HG02840 (cell line): ENCODE measurements at regions not wholly inside any gene's neighbourhood (a gene's known extent, or its start where the extent isn't known, plus 50 kb on each side); places are given as distances from the start of the nearest gene placed in this dataset.
"Not testable (repeated sequence)": the region's sequence is repeated elsewhere in the genome, so short reads cannot be mapped to it uniquely, and the experiment has no call there.

ENCODE experiments used
- ATAC-seq: cut with Tn5 transposase; IDR thresholded peaks from one replicate; pipeline ENCODE4 v1.9.1; 2021; ENCODE audit warnings: mild to moderate bottlenecking, moderate library complexity, moderate number of reproducible peaks; ENCODE audit not compliant: unreplicated experiment, low FRiP score

DNA sequence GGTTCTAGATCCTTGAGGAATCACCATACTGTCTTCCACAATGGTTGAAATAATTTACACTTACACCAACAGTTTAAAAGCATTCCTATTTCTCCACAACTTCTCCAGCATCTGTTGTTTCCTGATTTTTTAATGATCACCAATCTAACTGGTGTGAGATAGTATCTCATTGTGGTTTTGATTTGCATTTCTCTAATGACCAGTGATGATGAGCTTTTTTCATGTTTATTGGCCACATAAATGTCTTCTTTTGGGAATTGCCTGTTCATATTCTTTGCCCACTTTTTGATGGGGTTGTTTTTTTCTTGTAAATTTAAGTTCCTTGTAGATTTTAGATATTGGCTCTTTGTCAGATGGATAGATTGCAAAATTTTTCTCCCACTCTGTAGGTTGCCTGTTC is 138.2 kb downstream of the CXCL12 start:
- not testable (repeated sequence) for ATAC-seq

DNA sequence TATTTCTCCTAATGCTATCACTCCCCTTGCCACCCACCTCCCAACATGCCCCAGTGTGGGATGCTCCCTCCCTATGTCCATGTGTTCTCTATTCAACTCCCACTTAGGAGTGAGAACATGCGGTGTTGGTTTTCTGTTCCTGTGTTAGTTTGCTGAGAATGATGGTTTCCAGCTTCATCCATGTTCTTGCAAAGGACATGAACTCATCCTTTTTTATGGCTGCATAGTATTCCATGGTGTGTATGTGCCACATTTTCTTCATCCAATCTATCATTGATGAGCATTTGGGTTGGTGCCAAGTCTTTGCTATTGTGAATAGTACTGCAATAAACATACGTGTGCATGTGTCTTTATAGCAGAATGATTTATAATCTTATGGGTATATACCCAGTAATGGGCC is 138.6 kb downstream of the CXCL12 start:
- not testable (repeated sequence) for ATAC-seq

DNA sequence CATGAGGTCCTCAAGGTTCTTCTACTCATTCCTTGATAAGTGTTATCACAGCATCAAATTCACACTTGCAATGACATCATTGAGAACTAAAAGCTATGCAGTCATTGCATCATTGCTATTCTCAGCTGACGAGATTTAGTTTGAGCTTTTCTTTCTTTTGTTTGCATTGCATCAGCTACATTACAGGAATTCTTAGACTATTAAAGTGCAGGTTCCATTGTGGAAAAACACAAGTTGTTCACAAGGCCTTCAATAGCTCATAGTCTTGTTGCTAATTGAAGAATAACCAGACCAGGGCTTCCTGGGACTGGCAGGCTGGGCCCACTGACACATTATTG is 139.3 kb downstream of the CXCL12 start:
- no peak for ATAC-seq

DNA sequence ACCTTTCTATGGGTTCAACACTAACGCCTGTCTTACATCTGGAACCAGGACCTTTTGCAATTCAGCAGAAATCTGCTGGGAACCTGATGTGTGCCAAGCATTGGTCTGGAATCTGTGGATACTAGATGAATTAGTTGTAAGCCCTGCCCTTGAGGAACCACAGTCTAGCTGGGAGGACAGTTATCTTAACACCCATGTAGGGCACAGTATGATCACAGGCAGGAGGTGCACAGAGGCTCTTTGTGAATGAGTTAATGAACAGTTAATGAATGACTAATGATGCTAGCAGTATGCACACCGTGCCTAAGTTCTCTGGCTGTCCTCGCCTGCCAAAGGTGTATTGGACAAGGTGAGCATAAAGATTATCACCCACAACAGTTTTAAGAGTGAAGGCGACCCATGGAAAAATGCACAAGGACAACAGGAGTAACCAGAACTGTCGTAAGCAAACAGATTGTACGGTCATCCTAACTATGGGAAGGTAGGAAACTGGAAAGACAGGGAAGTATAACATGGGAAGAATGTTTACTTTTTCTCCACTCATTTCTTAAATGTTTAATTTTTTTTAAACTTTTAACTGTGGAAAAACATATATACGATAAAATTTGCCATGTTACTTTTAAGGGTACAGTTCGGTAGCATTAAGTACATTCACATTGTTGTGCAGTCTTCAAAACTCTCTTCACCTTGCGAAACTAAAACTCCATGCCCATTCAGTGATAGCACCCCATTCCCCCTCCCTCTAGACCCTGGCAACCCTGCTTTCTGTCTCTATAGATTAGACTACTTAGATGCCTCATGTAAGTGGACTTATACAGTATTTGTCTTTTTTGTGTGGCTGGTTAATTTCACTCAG is 139.9 kb downstream of the CXCL12 start:
- ATAC-seq, result no peak

DNA sequence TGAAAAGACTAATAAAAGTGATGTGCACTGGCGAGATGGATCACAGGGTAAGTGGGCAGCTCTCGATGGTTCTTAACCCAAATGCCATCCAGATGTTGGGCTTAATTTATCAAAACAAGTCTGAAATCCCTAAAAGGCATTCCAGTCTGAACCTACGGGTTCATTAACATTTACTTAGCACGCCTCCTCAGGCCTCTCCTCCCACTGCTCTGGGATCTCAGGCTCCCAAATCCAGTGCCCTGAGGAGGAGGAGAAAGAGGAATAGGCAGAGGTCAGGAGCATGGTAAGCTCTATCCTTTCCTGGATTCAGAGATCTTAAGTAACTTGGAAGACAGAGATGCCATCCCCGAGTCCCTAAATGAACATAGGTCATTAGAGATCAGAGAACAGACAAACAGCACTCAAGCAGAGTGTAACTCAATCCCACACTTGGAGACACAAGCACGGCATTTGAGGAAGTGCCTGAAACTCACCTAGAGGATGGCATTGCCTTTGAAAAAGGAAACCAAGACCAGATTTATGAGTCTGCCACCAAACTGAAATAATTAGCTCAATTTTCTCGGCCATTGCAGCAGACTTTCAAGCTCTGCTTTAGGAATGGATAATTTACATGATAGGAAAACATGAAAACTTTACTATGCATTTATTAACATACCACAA is 140.9 kb downstream of the CXCL12 start:
- no peak for ATAC-seq

DNA sequence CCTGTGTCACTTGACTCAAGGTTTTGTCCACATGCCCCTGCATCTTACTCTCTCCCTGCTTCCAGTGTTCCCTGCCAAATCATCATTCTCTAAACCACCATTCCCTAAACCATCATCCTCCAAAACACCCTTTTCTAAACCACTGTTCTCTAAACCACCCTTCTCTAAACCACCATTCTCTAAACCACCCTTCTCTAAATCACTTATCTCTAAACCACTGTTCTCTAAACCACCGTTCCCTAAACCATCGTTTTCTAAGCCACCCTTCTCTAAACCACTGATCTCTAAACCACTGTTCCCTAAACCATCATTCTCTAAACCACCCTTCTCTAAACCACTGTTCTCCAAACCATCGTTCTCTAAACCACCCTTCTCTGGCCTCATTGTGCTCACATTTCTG is 142.1 kb downstream of the CXCL12 start:
- ATAC-seq, result no peak

DNA sequence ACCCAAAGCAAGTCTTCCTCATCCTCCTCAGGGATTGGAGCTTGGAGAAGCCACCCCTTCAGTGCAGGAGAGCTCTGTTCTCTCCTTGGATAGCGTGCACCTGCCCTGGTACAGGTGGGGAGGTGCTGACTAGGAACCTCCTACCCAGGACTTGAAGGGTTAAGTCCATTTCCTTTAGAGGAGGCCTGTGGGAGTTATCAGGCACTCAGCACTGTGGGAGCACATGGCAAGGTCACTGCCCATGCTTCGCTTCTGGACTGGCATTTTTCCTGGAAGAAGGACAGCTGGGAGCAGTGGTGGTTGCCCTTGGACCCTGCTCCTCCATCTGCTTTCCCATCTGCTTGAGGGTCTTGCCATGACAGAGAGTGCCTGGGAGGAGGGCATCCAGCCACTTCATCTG is 142.8 kb downstream of the CXCL12 start:
- no peak for ATAC-seq

DNA sequence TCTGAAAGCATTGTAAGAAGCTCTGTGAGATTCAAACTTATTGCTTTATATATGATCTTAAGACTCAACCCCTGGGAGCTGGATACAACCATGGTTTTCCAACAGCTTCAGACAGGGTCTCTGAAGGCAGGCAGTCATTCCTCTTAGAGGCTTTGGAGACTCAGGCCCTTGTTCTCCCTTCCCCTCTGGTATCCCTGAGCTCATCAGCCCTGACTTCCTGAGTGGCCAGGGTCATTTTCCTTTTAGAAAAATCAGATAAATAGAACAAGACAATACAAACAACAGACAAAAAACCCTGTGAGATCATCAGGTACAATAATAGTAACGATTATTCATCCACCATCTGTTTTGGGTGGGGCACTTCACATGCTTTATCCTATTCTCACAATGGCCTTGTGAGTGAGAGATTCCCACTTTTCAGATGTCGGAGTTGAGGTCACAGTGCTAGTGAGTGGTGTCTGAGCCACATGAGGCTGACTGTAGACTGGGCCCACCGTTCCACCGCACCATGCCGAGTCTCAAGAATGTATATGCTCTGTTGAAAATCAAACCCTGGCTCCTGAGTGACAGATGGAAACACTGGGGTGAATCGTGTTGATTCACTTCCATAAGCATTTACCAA is 144.2 kb downstream of the CXCL12 start:
- ATAC-seq, result no peak

DNA sequence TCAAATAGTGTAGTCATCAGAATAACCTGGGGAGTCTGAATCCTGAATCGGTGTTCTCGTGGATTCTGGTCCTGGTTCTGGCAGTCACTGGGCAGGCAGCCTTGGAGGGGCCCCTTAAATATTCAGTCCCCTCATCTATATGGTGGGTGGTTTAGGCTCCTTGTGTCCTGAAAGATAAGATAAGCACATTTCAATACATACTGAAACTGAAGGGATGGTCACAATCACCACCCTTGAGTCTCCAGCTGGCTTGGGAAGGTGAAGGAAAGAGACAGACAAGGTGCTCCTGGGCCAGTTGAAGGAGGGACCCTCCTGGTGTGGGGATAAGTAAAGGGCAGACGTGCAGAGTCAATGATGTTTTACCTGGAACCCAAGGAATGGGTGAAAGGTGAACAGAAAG is 146.7 kb downstream of the CXCL12 start:
- no peak for ATAC-seq

DNA sequence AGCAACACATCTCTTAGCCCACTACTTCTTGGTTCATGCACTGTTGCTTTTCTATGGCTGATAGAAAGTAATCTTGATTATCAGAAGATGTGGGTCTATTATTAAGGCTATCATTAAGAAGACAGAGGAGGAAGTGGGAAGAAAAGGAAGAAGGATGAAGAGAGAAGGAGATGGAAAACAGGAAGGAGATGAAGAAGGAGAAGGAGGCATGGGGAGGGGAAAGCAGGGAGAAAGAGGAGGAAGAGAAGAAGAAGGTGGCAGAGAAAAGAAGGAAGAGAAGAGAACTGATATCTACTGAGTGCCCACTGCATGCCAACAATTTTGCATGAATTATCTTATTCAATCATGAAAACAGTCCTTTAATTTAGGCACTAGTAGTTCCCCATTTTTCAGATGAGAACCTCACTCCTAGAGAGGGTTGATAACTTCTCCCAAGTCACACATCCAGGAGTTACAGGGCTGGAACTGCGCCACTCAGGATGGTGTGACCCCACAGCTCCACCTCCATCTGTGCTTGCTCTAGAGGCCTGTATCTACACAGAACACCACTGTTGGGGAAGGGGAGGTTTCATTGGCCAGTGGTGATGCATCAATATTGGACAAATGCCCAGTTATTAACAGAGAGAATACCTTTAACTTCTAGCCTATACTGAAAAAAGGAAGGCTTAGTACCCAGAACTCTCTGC is 147.4 kb downstream of the CXCL12 start:
- no peak for ATAC-seq

DNA sequence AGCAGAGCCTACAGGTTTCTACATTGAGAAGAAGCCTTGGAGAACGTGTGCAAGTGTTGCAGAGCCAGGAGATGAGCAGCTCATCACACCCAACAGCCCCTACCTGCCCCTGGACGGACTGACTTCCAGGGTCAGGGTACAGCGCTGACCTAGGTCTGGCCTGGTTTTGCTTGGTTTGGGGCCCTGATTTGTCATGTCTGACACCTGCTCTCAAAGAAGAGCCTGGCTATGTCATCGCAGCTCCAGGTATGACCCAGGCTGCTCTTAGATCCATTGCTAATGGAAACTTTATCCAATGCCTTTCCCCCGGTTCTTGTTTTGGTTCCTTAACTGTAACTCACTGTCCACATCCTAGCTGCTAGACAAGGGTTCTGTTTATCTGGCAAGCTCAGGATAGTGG is 149.5 kb downstream of the CXCL12 start:
- no peak for ATAC-seq

DNA sequence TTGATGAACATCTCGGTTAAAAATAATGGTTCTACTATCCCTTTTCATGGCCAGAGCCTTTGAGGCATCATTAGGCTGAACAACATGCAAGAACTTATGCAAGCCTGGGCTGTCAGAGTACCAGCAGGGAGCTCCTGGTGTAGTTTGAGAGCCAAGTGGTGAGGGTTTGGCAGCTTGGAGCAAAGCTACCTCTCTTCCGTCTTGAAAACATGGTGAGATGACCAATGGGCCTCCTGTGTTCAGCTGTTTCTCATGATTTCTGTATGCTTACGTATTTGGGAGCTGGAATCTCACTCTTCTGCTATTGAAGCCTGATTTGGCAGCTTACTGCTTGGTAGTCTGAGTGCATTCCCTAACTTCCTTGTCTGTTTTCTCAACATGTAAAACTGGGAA is 150.4 kb downstream of the CXCL12 start:
- no peak for ATAC-seq

DNA sequence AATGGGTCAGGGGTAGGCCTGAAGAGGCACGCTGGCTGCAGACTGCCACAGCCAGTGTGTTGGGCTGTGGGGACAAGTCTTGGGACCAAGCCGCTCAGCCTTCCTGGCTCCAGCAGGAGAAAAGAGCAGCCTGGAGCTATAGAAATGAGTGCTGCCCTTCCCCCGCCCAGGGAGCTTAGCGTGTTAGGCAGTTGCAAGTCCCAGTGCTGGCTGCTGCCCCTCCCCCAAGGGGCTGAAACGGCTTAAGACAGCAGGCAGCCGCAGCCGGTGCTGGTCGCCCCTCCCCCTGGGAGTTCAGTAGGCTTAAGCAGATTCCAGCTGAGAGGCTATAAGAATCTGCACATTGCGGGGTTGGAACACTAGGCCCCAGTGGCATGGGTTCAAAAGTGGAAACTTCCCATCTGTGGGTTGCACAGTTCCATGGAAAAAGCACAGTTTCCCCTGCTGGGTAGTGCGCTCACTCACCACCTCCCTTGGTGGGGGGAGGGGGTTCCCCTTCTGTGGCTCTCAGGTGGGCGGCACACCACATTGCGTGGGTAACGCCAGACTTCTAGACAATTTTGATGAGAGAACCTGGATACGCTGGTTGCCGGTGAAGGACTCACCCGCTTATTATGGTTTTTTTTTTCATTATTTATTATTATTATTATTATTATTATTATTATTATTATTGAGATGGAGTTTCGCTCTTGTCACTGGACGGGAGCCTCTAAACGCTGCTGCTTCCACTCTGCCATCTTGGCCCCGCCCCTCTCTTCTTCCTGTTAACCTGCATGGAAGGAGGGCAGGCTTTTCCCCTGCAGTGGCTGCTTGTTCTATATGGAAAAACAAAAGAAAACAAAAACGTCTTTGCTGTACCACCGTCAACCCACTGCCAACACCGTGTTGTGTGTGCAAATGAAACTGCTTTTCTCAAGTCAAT is 151.1 kb downstream of the CXCL12 start:
- no peak for ATAC-seq

DNA sequence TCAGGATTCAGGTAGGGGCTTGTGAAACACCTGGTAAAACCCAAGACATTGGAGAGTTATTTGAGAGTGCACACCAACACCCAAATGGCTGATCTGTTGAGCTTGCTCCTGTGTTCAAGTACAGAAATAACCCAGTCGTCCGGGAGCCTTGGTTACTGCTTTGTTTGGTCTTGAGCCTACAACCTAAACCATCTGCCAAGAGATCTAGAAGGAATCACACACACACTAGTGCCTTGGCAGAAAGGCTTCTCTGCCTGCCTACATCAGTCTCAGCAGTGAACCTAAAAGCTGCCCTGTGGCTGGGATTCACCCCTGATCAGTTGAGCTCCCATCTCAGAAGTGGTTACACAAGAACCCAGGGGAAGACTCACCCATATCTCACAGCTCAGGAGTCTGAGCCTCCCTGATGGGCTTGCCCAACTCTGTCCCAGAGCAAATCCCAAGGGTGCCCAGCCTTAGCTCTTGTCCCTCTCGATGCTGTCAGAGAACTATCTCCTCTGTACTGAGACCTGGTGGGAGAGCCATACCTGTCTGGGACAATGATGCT is 167.6 kb downstream of the CXCL12 start:
- ATAC-seq, result no peak

DNA sequence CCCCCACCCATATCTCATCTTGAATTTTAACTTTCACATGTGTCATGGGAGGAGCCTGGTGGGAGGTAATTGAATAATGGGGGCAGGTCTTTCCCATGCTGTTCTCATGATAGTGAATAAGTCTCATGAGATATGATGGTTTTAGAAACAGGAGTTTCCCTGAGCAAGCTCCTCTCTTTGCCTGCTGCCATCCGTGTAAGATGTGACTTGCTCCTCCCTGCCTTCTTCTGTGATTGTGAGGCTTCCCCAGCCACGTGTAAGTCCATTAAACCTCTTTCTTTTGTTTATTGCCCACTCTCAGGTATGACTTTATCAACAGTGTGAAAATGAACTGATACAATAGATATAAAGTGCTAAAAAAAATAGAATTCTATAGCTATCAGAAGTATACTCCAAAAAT is 168.8 kb downstream of the CXCL12 start:
- no peak for ATAC-seq

DNA sequence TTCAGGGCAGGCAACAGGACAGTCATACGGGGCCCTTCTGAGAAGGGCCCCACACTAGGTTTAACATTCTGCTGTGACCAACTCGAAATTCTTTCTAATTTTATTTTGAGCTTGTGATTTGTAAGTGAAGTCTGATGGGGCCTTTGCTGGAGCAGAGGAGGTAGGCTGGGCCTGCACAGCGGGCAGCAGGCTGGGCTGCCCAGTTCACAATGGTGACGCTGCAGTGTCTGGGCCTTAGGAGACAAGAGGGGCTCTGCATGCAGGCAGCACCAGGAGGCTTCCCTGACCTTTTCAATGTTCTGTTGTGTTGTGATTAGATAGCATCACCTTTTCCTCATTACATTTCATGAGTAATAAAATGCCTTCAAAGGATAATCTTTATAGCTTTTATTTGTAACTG is 175.1 kb downstream of the CXCL12 start:
- no peak for ATAC-seq

DNA sequence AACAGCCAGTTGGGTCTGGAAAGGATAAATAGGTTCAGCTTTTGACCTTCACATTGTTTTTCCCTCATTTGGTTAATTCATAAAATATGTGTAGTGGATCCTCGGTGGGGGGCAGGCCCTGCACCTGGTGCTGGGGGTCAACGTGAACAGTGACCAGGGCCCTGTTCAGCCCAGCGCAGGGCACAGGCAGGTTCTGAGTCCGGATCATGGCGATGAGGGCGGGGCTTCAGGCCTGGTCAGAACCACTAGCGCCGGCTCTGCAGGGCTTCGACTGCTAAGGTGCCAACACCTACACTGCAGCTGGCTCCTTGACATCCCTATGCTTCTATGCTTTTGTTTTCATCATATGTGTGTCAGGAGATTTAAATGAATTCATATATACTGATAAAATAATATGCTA is 177.7 kb downstream of the CXCL12 start:
- ATAC-seq, result no peak

DNA sequence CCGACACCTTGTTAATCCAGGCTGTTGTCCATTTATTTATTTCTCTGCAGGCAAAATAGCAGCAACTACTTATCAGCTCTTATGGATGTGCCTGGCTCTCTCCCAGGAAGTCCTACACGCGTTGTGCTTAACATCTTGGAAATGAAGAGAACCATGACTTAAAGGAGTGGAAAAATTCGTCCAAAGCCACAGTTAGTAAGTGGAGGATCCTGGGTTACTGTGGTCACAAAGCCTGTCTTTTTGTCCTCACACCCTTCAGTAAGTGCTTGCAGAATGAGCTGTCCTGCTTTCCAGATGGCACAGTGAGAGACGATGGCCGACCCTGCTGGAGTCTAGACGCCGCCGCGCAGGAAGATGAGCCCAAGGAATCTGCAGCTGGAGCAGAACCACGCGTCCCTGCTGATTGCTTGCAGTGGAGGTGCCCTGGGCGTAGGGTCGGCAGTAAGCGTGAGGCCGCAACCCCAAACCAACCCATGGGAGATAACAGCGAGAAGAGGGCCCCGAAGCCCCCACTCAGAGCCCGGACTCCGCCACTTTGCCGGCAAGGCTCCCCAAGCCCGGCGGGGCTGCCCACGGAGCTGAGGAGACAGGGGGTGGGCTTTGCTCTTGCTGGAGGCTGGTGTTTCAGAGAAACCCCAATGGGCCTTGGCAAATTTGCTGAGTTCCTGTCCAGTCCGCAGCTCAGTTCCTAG is 178.6 kb downstream of the CXCL12 start:
- no peak for ATAC-seq

DNA sequence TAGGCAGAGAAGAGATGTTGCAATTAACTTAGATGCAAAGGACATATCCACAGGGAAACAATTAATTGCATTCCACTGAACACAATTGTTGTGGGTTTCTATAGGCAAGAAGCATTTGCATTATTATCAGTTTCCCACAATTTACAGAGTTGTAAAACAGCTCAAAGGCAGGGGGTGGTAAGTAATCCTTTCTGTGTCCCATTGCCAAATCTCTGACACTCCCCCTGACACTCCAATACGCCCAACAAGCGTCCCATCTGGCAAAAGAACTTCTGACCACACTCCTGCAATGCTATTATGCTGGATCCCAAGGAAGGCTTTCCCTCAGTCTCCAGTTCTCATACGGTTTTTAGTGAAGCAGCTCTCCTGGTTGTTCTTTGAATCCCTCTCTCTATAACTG is 179.8 kb downstream of the CXCL12 start:
- no peak for ATAC-seq
